Naive thymus-derived CD4-positive, alpha-beta T cell (primary cell): ENCODE measurements at regions not wholly inside any gene's neighbourhood (a gene's known extent, or its start where the extent isn't known, plus 50 kb on each side); places are given as distances from the start of the nearest gene placed in this dataset.

Experiments
- ATAC-seq: fragments of 150-1000 bp; cut with Tn5 transposase; 2 replicates; pipeline ENCODE4 v1.10.0; 2021; ENCODE audit warnings: mild to moderate bottlenecking, moderate library complexity
- CTCF ChIA-PET: fragments of 350-600 bp; sonication (Branson Sonifier 250); formaldehyde crosslinking; loops from one replicate; lab custom pipeline; 2021; ENCODE audit warnings: antibody characterized with exemption; lab: Charles Lee
- POLR2A ChIA-PET: fragments of 350-600 bp; sonication (Branson Sonifier 250); formaldehyde crosslinking; loops from one replicate; lab custom pipeline; 2021; ENCODE audit warnings: antibody characterized with exemption, inconsistent platforms; lab: Charles Lee
- DNase-seq, 9 donors: peaks; one replicate each; pipeline versions ENCODE4 v3.0.0 to v3.0.0-alpha.2; 2020 to 2022; ENCODE audit warnings: mixed read lengths in 1 of 9
- H3K27ac ChIP-seq: one replicate; pipeline ENCODE4 v1.7.0; 2013; ENCODE audit warnings: mild to moderate bottlenecking, low read depth, low read length, moderate library complexity
- H3K27me3 ChIP-seq, 2 donors: one replicate each; pipeline ENCODE4 v1.7.0; 2013; ENCODE audit warnings: low read length in 2 of 2, mild to moderate bottlenecking in 2 of 2, moderate library complexity in 2 of 2; ENCODE audit not compliant: control insufficient read depth in 2 of 2, insufficient read depth in 2 of 2
- H3K36me3 ChIP-seq, 3 experiments: 1 replicate in 2 of 3; 2 replicates in 1 of 3; pipeline ENCODE4 v1.7.0; 2013; ENCODE audit warnings: low read length in 3 of 3, mild to moderate bottlenecking in 3 of 3, moderate library complexity in 1 of 3; ENCODE audit not compliant: insufficient read depth in 3 of 3, control insufficient read depth in 2 of 3
- H3K4me1 ChIP-seq, 2 donors: one replicate each; pipeline ENCODE4 v1.7.0; 2013; ENCODE audit warnings: low read length in 2 of 2, mild to moderate bottlenecking in 2 of 2, moderate library complexity in 1 of 2; ENCODE audit not compliant: control insufficient read depth in 2 of 2, insufficient read depth in 2 of 2
- H3K4me3 ChIP-seq: 2 replicates; pipeline ENCODE4 v1.7.0; 2013; ENCODE audit warnings: mild to moderate bottlenecking, low read length
- H3K9me3 ChIP-seq, 3 experiments: 1 replicate in 2 of 3; 2 replicates in 1 of 3; pipeline ENCODE4 v1.7.0; 2013; ENCODE audit warnings: low read length in 3 of 3; ENCODE audit not compliant: control insufficient read depth in 2 of 3
- H3K27ac Mint-ChIP-seq, 9 donors: one replicate each; pipeline ENCODE4 v1.8.0; 2020 to 2022; ENCODE audit warnings: mixed read lengths in 9 of 9, mild to moderate bottlenecking in 8 of 9, moderate library complexity in 5 of 9, inconsistent platforms in 2 of 9
- H3K27me3 Mint-ChIP-seq, 5 donors: one replicate each; pipeline ENCODE4 v1.8.0; 2021 to 2022; ENCODE audit warnings: mixed read lengths in 5 of 5, mild to moderate bottlenecking in 1 of 5
- H3K36me3 Mint-ChIP-seq, 5 donors: one replicate each; pipeline ENCODE4 v1.8.0; 2020 to 2022; ENCODE audit warnings: mixed read lengths in 5 of 5, mild to moderate bottlenecking in 3 of 5, inconsistent platforms in 1 of 5
- H3K4me1 Mint-ChIP-seq, 7 donors: one replicate each; pipeline ENCODE4 v1.8.0; 2020 to 2022; ENCODE audit warnings: mixed read lengths in 7 of 7, mild to moderate bottlenecking in 3 of 7, inconsistent platforms in 1 of 7
- H3K4me3 Mint-ChIP-seq, 10 donors: one replicate each; pipeline ENCODE4 v1.8.0; 2020 to 2022; ENCODE audit warnings: mild to moderate bottlenecking in 10 of 10, mixed read lengths in 10 of 10, moderate library complexity in 6 of 10, inconsistent platforms in 2 of 10
- H3K9me3 Mint-ChIP-seq, 11 donors: one replicate each; pipeline ENCODE4 v1.8.0; 2020 to 2022; ENCODE audit warnings: mixed read lengths in 11 of 11, mild to moderate bottlenecking in 4 of 11, inconsistent platforms in 1 of 11, moderate library complexity in 1 of 11
- intact Hi-C, 2 donors: fragments of 100-400 bp; cut with micrococcal nuclease; formaldehyde crosslinking; loops; one replicate each; pipeline ENCODE4 v1.15.1; 2023

GRCh38 chr6:137590684-137591083 lies 96.5 kb upstream of the OLIG3 start:
- no peaks in the 10 kb centered on the region for H3K9me3 ChIP-seq
- H3K9me3 Mint-ChIP-seq, result peaks cover 6 to 53% (median 19%) of the 10 kb centered on the region in 11 donors
- ChIA-PET CTCF (interaction anchor here (0.6 to 4.4 kb wide), 10 partner anchors 86 to 336 kb away, joined by 3 to 49 read pairs (median 6); partner anchors contain the start of gene OLIG3), POLR2A (interaction anchor here (0.6 to 0.9 kb wide), 3 partner anchors 8 to 230 kb away, joined by 3 to 6 read pairs (median 4); no protein-coding TSS in a partner anchor)
- no peaks in the 10 kb centered on the region for H3K27me3 ChIP-seq
- H3K4me1 ChIP-seq, result peaks cover 0 to 6% of the 10 kb centered on the region in 2 donors
- ATAC-seq (no peak), DNase-seq (no peak)
- peaks cover 0 to 24% (median 13%) of the 10 kb centered on the region in 5 donors for H3K36me3 Mint-ChIP-seq
- no peak overlapping the region for H3K27ac Mint-ChIP-seq
- peaks cover 5 to 19% (median 9%) of the 10 kb centered on the region in 7 donors for H3K4me1 Mint-ChIP-seq
- peaks cover 5 to 62% (median 9%) of the 10 kb centered on the region in 5 donors for H3K27me3 Mint-ChIP-seq
- no peak overlapping the region for H3K27ac ChIP-seq
- no peaks in the 10 kb centered on the region for H3K36me3 ChIP-seq
- no peak overlapping the region for H3K4me3 ChIP-seq
- intact Hi-C loops, result no loop called here
- H3K4me3 Mint-ChIP-seq, result no peak overlapping the region

DNA sequence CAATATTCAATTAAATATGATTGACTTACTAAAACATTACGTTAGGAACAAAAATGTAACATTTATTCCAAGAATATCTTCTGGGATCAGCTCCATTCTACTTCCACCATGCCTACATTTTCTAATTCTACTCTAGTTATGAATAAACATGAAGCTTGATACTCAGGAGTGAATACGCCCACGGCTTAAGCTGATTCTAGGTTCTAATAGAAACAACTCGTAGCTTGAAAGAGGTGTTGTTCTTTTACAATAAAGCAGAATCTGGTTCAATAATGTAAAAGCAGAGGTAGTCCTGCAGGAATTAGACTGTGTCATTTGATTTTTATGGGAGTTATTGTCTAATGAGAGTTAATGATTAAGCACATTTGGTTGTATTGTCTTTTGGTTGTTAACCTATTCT lies 107.3 kb upstream of the OLIG3 start:
- H3K36me3 ChIP-seq, result no peaks in the 10 kb centered on the region
- DNase-seq, result no peak
- ChIA-PET CTCF (no interaction called here), POLR2A (no interaction called here)
- no peak for ATAC-seq
- H3K36me3 Mint-ChIP-seq, result peaks cover 0 to 3% (median 0%) of the 10 kb centered on the region in 5 donors
- no peaks in the 10 kb centered on the region for H3K4me1 ChIP-seq
- H3K4me1 Mint-ChIP-seq, result no peaks in the 10 kb centered on the region
- no peak overlapping the region for H3K4me3 Mint-ChIP-seq
- H3K9me3 ChIP-seq, result no peaks in the 10 kb centered on the region
- H3K4me3 ChIP-seq, result no peak overlapping the region
- no peak overlapping the region for H3K27ac Mint-ChIP-seq
- no peak overlapping the region for H3K27ac ChIP-seq
- H3K9me3 Mint-ChIP-seq, result peaks cover 0 to 5% (median 2%) of the 10 kb centered on the region in 11 donors
- peaks cover 10 to 41% (median 34%) of the 10 kb centered on the region in 5 donors for H3K27me3 Mint-ChIP-seq
- H3K27me3 ChIP-seq, result peaks cover 3 to 6% of the 10 kb centered on the region in 2 donors
- intact Hi-C loops, result no loop called here

DNA sequence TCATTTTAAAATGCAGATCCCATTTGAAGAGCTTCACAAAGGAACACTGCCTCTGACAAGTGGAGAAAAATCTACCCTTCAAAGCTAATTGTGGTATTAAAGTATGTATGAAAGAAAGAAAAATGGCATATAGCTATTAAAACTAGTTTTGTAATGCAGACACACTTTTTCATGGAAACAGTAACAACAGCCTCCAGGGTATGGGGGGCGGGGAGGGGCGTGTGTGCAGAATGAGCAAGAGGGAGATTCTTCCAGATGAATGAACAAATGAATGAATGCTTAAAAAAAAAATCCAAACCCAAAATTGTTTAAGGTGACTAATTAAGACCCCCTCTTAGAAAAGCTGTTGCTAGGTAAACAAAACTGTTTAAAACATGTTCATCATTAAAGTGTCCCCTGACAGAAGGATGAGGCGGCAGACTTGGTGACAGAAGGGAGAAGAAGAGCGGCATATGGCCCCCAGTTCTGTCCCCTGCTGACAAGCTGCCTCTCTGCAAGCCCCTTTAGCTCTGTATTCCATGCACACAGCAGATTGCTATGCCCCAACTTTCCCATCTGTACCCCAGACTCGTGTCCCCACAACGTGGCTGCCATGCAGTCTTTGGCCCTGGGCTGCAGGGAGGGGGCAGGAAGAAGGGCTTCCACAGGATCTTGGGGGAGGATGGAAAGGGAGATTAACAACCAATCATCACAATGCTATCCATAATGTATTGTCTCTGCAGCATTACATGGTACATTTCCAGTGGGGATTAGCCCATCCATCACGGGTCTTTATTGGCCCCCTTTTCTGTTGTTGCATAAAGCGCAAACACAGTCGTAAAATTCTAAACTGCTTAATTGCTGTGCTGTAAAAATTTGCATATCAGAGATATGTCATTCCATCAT lies 108.4 kb upstream of the OLIG3 start:
- ChIA-PET POLR2A (no interaction called here), CTCF (no interaction called here)
- no peak overlapping the region for H3K4me3 Mint-ChIP-seq
- H3K27me3 Mint-ChIP-seq, result peaks cover 10 to 42% (median 34%) of the 10 kb centered on the region in 5 donors
- ATAC-seq (no peak), DNase-seq (no peak)
- H3K9me3 Mint-ChIP-seq, result peaks cover 0 to 5% (median 2%) of the 10 kb centered on the region in 11 donors
- H3K4me1 Mint-ChIP-seq, result no peaks in the 10 kb centered on the region
- no peak overlapping the region for H3K4me3 ChIP-seq
- peaks cover 0 to 3% (median 0%) of the 10 kb centered on the region in 5 donors for H3K36me3 Mint-ChIP-seq
- peaks cover 3 to 6% of the 10 kb centered on the region in 2 donors for H3K27me3 ChIP-seq
- no peaks in the 10 kb centered on the region for H3K9me3 ChIP-seq
- no peak overlapping the region for H3K27ac Mint-ChIP-seq
- no peaks in the 10 kb centered on the region for H3K36me3 ChIP-seq
- intact Hi-C loops, result no loop called here
- no peaks in the 10 kb centered on the region for H3K4me1 ChIP-seq
- no peak overlapping the region for H3K27ac ChIP-seq

DNA sequence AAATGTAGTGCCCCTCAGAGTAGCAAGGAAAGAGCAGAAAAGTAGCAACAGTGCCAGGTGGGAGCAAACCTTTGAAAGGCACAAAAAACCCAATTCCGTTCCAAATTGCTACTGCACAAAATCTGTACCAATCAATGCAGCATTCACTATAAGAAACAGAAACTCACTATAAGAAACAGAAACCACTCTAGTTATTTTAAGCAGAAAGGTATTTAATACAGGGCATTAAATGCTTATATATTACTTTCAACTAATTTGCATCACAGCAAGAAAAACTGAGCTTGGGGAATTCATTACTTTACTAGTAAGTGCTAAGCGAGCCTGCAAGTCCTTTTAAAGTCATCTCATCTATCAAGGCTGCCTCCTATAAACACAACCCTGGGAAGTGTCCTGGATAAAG lies 116.5 kb upstream of the OLIG3 start:
- DNase-seq, result no peak
- H3K27ac Mint-ChIP-seq, result no peak overlapping the region
- Histone ChIP-seq H3K4me3 (no peak overlapping the region), H3K36me3 (no peaks in the 10 kb centered on the region), H3K9me3 (peaks cover 0 to 11% (median 0%) of the 10 kb centered on the region in 3 experiments), H3K4me1 (no peaks in the 10 kb centered on the region), H3K27ac (no peak overlapping the region), H3K27me3 (no peaks in the 10 kb centered on the region)
- POLR2A ChIA-PET, result no interaction called here
- H3K27me3 Mint-ChIP-seq, result peaks cover 2 to 54% (median 9%) of the 10 kb centered on the region in 5 donors
- no peaks in the 10 kb centered on the region for H3K36me3 Mint-ChIP-seq
- no peak for ATAC-seq
- intact Hi-C loops, result no loop called here
- H3K4me1 Mint-ChIP-seq, result peaks cover 0 to 1% (median 0%) of the 10 kb centered on the region in 7 donors
- H3K9me3 Mint-ChIP-seq, result peaks cover 0 to 34% (median 5%) of the 10 kb centered on the region in 11 donors
- no peak overlapping the region for H3K4me3 Mint-ChIP-seq
- CTCF ChIA-PET, result no interaction called here

GRCh38 chr6:137623293-137623692 lies 129.1 kb upstream of the OLIG3 start:
- no peak for ATAC-seq
- Mint-ChIP-seq H3K9me3 (no peaks in the 10 kb centered on the region), H3K27ac (no peak overlapping the region), H3K4me1 (peaks cover 0 to 2% (median 0%) of the 10 kb centered on the region in 7 donors), H3K36me3 (no peaks in the 10 kb centered on the region), H3K27me3 (peaks cover 10 to 49% (median 20%) of the 10 kb centered on the region in 5 donors), H3K4me3 (no peak overlapping the region)
- no peak overlapping the region for H3K27ac ChIP-seq
- no peak for DNase-seq
- no peaks in the 10 kb centered on the region for H3K9me3 ChIP-seq
- intact Hi-C loops, result no loop called here
- H3K4me3 ChIP-seq, result no peak overlapping the region
- H3K36me3 ChIP-seq, result no peaks in the 10 kb centered on the region
- no peaks in the 10 kb centered on the region for H3K27me3 ChIP-seq
- ChIA-PET CTCF (no interaction called here), POLR2A (no interaction called here)
- no peaks in the 10 kb centered on the region for H3K4me1 ChIP-seq

GRCh38 chr6:137625100-137625661 lies 131.0 kb upstream of the OLIG3 start:
- no peak overlapping the region for H3K27ac Mint-ChIP-seq
- CTCF ChIA-PET, result interaction anchor here (1.6 kb wide), 1 partner anchor 354 kb away, joined by 3 read pairs; no protein-coding TSS in a partner anchor
- H3K4me3 ChIP-seq, result no peak overlapping the region

More at GRCh38 chr6:137625100-137625661, 131.0 kb upstream of the OLIG3 start:
- no peak overlapping the region for H3K27ac ChIP-seq
- no peaks in the 10 kb centered on the region for H3K36me3 ChIP-seq
- Mint-ChIP-seq H3K27me3 (peaks cover 9 to 37% (median 20%) of the 10 kb centered on the region in 5 donors), H3K4me3 (no peak overlapping the region), H3K4me1 (no peaks in the 10 kb centered on the region), H3K9me3 (no peaks in the 10 kb centered on the region), H3K36me3 (no peaks in the 10 kb centered on the region)
- no peaks in the 10 kb centered on the region for H3K27me3 ChIP-seq
- no peak for DNase-seq
- intact Hi-C loops, result no loop called here
- POLR2A ChIA-PET, result no interaction called here
- H3K9me3 ChIP-seq, result no peaks in the 10 kb centered on the region
- no peak for ATAC-seq
- no peaks in the 10 kb centered on the region for H3K4me1 ChIP-seq
